ENCODE measurements at regions not wholly inside any gene's neighbourhood (a gene's known extent, or its start where the extent isn't known, plus 50 kb on each side); places are given as distances from the start of the nearest gene placed in this dataset.
"Not testable (repeated sequence)": the region's sequence is repeated elsewhere in the genome, so short reads cannot be mapped to it uniquely, and the experiment has no call there.

DNA sequence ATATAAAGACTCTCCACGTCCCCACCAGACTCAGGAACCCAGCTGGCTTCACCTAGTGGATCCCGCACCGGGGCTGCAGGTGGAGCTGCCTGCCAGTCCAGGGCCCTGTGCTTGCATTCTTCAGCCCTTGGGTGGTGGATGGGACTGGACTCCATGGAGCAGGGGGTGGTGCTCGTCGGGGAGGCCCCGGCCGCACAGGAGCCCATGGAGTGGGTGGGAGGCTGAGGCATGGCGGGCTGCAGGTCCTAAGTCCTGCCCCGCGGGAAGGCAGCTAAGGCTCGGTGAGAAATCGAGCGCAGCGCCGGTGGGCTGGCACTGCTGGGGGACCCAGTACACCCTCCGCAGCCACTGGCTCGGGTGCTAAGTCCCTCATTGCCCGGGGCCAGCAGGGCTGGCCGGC is 90.8 kb upstream of the EMCN start:
- not testable (repeated sequence) for TF ChIP-seq POLR2A (IDR thresholded peaks at IDR 0.05; ENCODE audit: low read depth, low read length); EZH2 (IDR thresholded peaks at IDR 0.05; ENCODE audit: borderline replicate concordance, low read depth, low read length, severe bottlenecking); MYC (IDR thresholded peaks at IDR 0.05; ENCODE audit: low read depth, low read length); MAX (IDR thresholded peaks at IDR 0.05; ENCODE audit: insufficient read depth, insufficient read length)
- TF ChIP-seq, protein P1, sequence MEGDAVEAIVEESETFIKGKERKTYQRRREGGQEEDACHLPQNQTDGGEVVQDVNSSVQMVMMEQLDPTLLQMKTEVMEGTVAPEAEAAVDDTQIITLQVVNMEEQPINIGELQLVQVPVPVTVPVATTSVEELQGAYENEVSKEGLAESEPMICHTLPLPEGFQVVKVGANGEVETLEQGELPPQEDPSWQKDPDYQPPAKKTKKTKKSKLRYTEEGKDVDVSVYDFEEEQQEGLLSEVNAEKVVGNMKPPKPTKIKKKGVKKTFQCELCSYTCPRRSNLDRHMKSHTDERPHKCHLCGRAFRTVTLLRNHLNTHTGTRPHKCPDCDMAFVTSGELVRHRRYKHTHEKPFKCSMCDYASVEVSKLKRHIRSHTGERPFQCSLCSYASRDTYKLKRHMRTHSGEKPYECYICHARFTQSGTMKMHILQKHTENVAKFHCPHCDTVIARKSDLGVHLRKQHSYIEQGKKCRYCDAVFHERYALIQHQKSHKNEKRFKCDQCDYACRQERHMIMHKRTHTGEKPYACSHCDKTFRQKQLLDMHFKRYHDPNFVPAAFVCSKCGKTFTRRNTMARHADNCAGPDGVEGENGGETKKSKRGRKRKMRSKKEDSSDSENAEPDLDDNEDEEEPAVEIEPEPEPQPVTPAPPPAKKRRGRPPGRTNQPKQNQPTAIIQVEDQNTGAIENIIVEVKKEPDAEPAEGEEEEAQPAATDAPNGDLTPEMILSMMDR (IDR thresholded peaks at IDR 0.05; ENCODE audit: extremely low read depth in 1 of 2, insufficient read depth in 1 of 2, low read depth in 1 of 2, low read length in 2 of 2), result not testable (repeated sequence)

All from endothelial cell of umbilical vein (primary cell).